GM13976 (cell line): ENCODE measurements at regions not wholly inside any gene's neighbourhood (a gene's known extent, or its start where the extent isn't known, plus 50 kb on each side); places are given as distances from the start of the nearest gene placed in this dataset.
"Not testable (repeated sequence)": the region's sequence is repeated elsewhere in the genome, so short reads cannot be mapped to it uniquely, and the experiment has no call there.

ENCODE experiments used
- DNase-seq: peaks from one replicate; pipeline ENCODE4 v3.0.0; 2012; ENCODE audit warnings: low spot score
- CTCF ChIP-seq: IDR thresholded peaks from 2 replicates; pipeline ENCODE4 v1.5.1; 2012; ENCODE audit warnings: borderline replicate concordance, mild to moderate bottlenecking; ENCODE audit not compliant: insufficient read depth; ENCODE audit errors: extremely low read depth, missing control alignments, control extremely low read depth
- in situ Hi-C: fragments of 300-500 bp; cut with MboI; formaldehyde crosslinking; loops from one replicate; pipeline ENCODE4 v1.12.0; 2022; ENCODE audit warnings: low sequenced_read_pairs, mixed read lengths, inconsistent platforms; ENCODE audit not compliant: unreplicated experiment

DNA sequence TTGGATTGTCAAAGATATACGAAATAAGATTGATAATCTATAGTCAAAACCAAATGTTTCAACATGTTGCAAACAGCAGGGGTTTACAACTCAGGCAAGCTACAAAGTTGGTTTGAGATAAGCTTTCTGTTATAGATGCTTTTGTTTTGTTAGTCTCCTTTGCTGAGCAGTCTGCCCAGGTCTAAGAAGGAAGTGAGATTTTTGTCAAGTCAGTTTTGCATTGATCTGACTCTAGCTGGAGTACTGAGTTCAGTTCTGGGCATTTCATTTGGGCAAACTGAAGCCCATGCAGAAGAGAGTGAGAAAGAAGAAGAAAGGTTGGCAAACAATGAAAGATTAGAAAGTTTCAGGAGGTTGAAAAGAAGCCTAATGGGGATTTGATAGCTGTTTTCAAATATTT, 983.0 kb upstream of the SLC39A10 start:
- in situ Hi-C loops: no loop called here
- no peak for TF ChIP-seq CTCF
- no peak for DNase-seq

DNA sequence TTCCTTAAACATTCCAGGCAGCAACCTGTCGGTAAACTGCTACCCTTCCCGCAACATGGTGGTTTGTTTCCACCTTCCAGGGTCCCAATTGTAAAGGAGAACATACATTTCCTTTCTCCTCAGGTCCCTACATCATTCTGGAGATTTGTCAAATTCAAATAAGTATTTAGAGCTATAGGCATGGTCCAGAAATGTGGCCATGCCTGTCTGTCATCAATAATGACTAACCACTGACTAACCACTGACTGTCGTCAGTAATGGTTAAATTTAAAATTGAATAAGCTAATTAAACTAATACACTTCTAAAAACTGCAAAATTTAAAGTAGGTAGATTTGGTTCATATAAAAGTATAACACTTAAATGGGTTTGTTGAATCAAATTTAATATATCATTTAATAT, 984.0 kb upstream of the SLC39A10 start:
- no peak for TF ChIP-seq CTCF
- in situ Hi-C loops: no loop called here
- DNase-seq: no peak

DNA sequence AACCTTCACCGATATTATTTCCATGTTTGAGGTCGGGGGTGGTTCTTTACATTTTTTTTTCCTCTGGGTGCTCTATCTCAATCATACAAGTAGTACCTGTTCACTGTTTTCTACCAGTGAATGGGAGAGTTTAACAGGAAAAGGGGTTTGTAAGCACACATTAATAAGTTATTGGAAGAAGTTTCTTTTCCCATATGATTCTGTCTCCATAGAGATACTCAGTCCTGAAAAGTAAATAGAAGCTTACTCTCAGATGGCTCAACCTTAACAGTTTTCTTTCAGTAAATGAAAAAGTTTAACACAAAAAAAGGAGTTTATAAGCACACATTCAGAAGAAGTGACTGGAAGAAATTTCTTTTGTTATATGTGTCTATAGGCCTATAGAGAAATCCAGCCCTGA, 995.6 kb upstream of the SLC39A10 start:
- no peak for DNase-seq
- no peak for TF ChIP-seq CTCF
- in situ Hi-C loops: no loop called here

DNA sequence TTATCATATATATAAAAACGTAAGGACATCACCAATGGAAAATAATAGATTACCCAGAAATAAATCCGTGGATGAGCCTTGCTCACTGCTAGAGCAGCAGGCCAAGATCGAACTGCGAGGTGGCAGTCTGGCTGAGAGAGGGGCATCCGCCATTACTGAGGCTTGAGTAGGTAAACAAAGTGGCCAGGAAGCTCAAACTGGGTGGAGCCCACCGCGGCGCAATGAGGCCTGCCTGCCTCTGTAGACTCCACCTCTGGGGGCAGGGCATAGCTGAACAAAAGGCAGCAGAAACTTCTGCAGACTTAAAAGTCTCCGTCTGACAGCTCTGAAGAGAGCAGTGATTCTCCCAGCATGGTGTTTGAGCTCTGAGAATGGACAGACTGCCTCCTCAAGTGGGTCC, 1018.0 kb upstream of the SLC39A10 start:
- in situ Hi-C loops, DNase-seq: not testable (repeated sequence)

DNA sequence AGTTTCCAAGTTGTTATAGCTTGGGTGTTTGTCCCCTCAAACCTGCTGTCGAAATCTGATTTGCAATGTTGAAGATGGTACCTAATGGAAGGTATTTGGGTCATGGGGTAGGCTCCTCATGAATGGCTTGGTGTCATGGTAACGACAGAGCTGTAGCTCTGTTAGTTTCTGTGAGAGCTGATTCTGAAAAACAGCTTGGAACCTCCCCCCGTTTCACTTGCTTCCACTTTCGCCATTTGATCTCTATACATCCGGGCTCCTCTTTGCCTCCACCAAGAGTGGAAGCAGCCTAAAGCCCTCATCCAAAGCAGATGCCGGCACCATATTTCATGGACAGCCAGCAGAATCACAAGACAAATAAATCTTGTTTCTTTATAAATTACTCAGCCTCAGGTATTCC, 1035.1 kb upstream of the SLC39A10 start:
- no peak for TF ChIP-seq CTCF
- in situ Hi-C loops: no loop called here
- no peak for DNase-seq

- in situ Hi-C loops: no loop called here
- DNase-seq: no peak
- no peak for TF ChIP-seq CTCF
Measured at GRCh38 chr2:194619366-194619765, 1037.7 kb upstream of the SLC39A10 start.

DNA sequence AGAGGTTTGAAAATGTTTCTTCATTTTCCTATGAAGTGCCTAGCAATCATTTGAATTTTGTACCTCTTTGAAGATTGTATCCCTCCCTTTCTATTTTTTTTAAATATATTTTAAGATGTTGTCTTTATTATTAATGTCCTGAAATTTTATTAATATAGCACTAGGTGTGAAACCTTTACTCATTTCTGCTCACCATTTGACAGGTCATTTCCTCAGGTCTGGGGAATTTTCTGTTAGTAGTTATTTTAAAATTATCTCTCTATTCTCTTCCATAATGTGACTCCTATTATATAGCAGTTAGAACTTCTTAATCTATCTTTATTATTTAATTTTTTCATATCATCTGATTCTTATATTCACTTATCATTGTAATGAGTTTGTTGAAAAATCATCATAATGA, 1038.6 kb upstream of the SLC39A10 start:
- DNase-seq: no peak
- TF ChIP-seq CTCF: no peak
- in situ Hi-C loops: no loop called here
